HEK293T (cell line): ENCODE measurements at regions not wholly inside any gene's neighbourhood (a gene's known extent, or its start where the extent isn't known, plus 50 kb on each side); places are given as distances from the start of the nearest gene placed in this dataset.
A peak's percentile ranks its signal among the peaks of the same experiment; 100 is the strongest.

Experiments used
- CTCF ChIA-PET: fragments of 350-600 bp; formaldehyde crosslinking; extraction: SDS; loops from one replicate; lab custom pipeline; 2021; ENCODE audit warnings: antibody characterized with exemption, inconsistent platforms; lab: Yijun Ruan, JAX
- POLR2A ChIA-PET: fragments of 350-600 bp; formaldehyde crosslinking; extraction: SDS; loops from one replicate; lab custom pipeline; 2020; ENCODE audit warnings: antibody characterized with exemption, inconsistent platforms; lab: Yijun Ruan, JAX
- DNase-seq: peaks from one replicate; pipeline ENCODE4 v3.0.0; 2012; ENCODE audit warnings: mixed read lengths; ENCODE audit errors: extremely low spot score
- ARNT ChIP-seq: fragments of 450-650 bp; IDR thresholded peaks from 2 replicates; pipeline ENCODE4 v1.6.1; 2017; ENCODE audit warnings: mild to moderate bottlenecking
- BHLHE40 ChIP-seq: fragments of 450-650 bp; IDR thresholded peaks from 2 replicates; pipeline ENCODE4 v1.6.1; 2016; ENCODE audit warnings: mild to moderate bottlenecking, moderate library complexity, borderline replicate concordance
- CTBP1 ChIP-seq: fragments of 450-650 bp; IDR thresholded peaks from 2 replicates; pipeline ENCODE4 v1.6.1; 2016; ENCODE audit warnings: borderline replicate concordance
- ELF4 ChIP-seq: fragments of 450-650 bp; IDR thresholded peaks from 2 replicates; pipeline ENCODE4 v1.6.1; 2017; ENCODE audit warnings: antibody characterized with exemption
- FOXA1 ChIP-seq: fragments of 450-650 bp; IDR thresholded peaks from 2 replicates; pipeline ENCODE4 v1.6.1; 2016; ENCODE audit warnings: mild to moderate bottlenecking
- FOXK2 ChIP-seq: fragments of 450-650 bp; IDR thresholded peaks from 2 replicates; pipeline ENCODE4 v1.6.1; 2016; ENCODE audit warnings: mild to moderate bottlenecking
- FOXM1 ChIP-seq: fragments of 450-650 bp; IDR thresholded peaks from 2 replicates; pipeline ENCODE4 v1.6.1; 2017; ENCODE audit warnings: mild to moderate bottlenecking, borderline replicate concordance
- HDGF ChIP-seq: fragments of 450-650 bp; IDR thresholded peaks from 2 replicates; pipeline ENCODE4 v1.6.1; 2017; ENCODE audit warnings: antibody characterized with exemption, borderline replicate concordance
- L3MBTL2 ChIP-seq: fragments of 450-650 bp; conservative IDR thresholded peaks from 2 replicates; pipeline ENCODE4 v1.6.1; 2016; ENCODE audit warnings: mild to moderate bottlenecking
- LEF1 ChIP-seq: fragments of 450-650 bp; IDR thresholded peaks from 2 replicates; pipeline ENCODE4 v1.6.1; 2017; ENCODE audit warnings: mild to moderate bottlenecking, borderline replicate concordance
- NFRKB ChIP-seq: fragments of 450-650 bp; IDR thresholded peaks from 2 replicates; pipeline ENCODE4 v1.6.1; 2016; ENCODE audit warnings: mild to moderate bottlenecking, moderate library complexity
- SP1 ChIP-seq: fragments of 450-650 bp; IDR thresholded peaks from 2 replicates; pipeline ENCODE4 v1.6.1; 2017
- SUZ12 ChIP-seq: fragments of 450-650 bp; IDR thresholded peaks from 2 replicates; pipeline ENCODE4 v1.6.1; 2016; ENCODE audit warnings: mild to moderate bottlenecking
- TARDBP ChIP-seq: fragments of 450-650 bp; IDR thresholded peaks from 2 replicates; pipeline ENCODE4 v1.6.1; 2016
- ZNF384 ChIP-seq: fragments of 450-650 bp; IDR thresholded peaks from 2 replicates; pipeline ENCODE4 v1.6.1; 2016
- TF ChIP-seq, protein P1 (sequence below): fragments of 450-650 bp; IDR thresholded peaks from 2 replicates; pipeline ENCODE4 v1.6.1; 2016

DNA sequence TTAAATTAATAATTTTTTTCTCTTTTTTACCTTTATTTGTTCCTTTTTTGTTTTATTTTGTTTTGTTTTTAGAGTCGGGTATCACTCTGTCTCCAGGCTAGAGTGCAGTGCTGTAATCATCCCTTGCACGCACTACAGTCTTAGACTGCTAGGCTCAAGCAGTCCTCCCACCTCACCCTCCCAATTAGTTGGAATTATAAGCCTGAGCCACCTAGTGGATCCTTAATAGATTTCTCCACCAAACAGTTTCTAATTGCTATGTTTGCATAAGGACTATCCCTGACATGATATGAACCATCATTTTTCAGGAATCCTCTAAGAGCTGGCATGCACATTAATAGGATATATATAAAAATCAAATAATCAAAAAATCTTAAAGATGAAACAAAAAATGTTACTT lies 993.2 kb downstream of the OTOL1 start:
- peak; percentile 5 for DNase-seq
- POLR2A ChIA-PET: no interaction called here
- no peak for TF ChIP-seq L3MBTL2
- TF ChIP-seq ELF4: no peak
- TF ChIP-seq LEF1: no peak
- no peak for TF ChIP-seq BHLHE40
- no peak for TF ChIP-seq NFRKB
- no peak for TF ChIP-seq SUZ12
- TF ChIP-seq, protein P1, sequence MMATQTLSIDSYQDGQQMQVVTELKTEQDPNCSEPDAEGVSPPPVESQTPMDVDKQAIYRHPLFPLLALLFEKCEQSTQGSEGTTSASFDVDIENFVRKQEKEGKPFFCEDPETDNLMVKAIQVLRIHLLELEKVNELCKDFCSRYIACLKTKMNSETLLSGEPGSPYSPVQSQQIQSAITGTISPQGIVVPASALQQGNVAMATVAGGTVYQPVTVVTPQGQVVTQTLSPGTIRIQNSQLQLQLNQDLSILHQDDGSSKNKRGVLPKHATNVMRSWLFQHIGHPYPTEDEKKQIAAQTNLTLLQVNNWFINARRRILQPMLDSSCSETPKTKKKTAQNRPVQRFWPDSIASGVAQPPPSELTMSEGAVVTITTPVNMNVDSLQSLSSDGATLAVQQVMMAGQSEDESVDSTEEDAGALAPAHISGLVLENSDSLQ: no peak
- TF ChIP-seq HDGF: no peak
- no peak for TF ChIP-seq FOXM1
- TF ChIP-seq SP1: no peak
- no peak for TF ChIP-seq ZNF384
- no peak for TF ChIP-seq FOXK2
- TF ChIP-seq FOXA1: no peak
- no peak for TF ChIP-seq TARDBP
- no peak for TF ChIP-seq ARNT

DNA sequence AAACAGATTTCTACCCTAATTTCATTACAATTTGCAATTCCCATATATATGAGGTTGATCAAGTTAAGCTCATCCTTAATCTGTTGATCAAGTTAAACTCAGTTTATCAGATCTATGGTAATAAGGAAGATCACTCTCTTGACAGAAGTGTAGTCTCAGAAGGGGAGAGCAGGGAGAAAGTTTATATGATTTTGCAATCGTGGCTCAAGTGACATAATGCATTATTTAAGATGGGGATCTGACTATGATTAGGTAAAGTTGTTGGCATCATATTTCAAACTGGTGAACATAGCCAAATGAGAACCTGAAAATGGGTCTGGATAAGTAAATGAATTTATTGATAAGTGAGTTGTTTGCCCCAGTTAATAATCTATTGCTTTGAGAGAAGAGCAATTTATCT lies 995.3 kb downstream of the OTOL1 start:
- no peak for DNase-seq
- POLR2A ChIA-PET: no interaction called here
- CTCF ChIA-PET: no interaction called here
- TF ChIP-seq BHLHE40: no peak
- TF ChIP-seq FOXM1: no peak
- TF ChIP-seq, protein P1: no peak
- TF ChIP-seq TARDBP: no peak
- no peak for TF ChIP-seq CTBP1
- no peak for TF ChIP-seq SUZ12
- no peak for TF ChIP-seq HDGF
- no peak for TF ChIP-seq NFRKB
- TF ChIP-seq FOXA1: no peak
- no peak for TF ChIP-seq LEF1
- no peak for TF ChIP-seq FOXK2
- no peak for TF ChIP-seq ELF4
- no peak for TF ChIP-seq L3MBTL2
- TF ChIP-seq SP1: no peak
- no peak for TF ChIP-seq ARNT
- TF ChIP-seq ZNF384: no peak

More for the DNA sequence above, 993.2 kb downstream of the OTOL1 start:
- CTCF ChIA-PET: no interaction called here

- DNase-seq: no peak
- CTCF ChIA-PET: no interaction called here
- POLR2A ChIA-PET: no interaction called here
- TF ChIP-seq ZNF384 (no peak), TARDBP (no peak), FOXA1 (no peak), ARNT (no peak), ELF4 (no peak), L3MBTL2 (no peak), SP1 (no peak), SUZ12 (no peak), HDGF (no peak), LEF1 (no peak), FOXK2 (no peak), FOXM1 (no peak), NFRKB (no peak), BHLHE40 (no peak), CTBP1 (no peak)
- TF ChIP-seq, protein P1: no peak
Measured at GRCh38 chr3:162492446-162493081, 996.0 kb downstream of the OTOL1 start.

- no peak for TF ChIP-seq CTBP1
- no peak for TF ChIP-seq HDGF
- no peak for TF ChIP-seq BHLHE40
- no peak for TF ChIP-seq L3MBTL2
- no peak for TF ChIP-seq NFRKB
- no peak for TF ChIP-seq ELF4
- TF ChIP-seq ZNF384: no peak
- no peak for TF ChIP-seq FOXA1
- TF ChIP-seq, protein P1: no peak
- no peak for TF ChIP-seq FOXM1
- no peak for TF ChIP-seq TARDBP
- no peak for TF ChIP-seq FOXK2
- TF ChIP-seq LEF1: no peak
- TF ChIP-seq ARNT: no peak
- TF ChIP-seq SP1: no peak
- POLR2A ChIA-PET: no interaction called here
- CTCF ChIA-PET: no interaction called here
- DNase-seq: no peak
Measured at GRCh38 chr3:162498626-162499025, 1002.0 kb downstream of the OTOL1 start.

GRCh38 chr3:162507397-162507796 lies 1010.8 kb downstream of the OTOL1 start:
- DNase-seq: no peak
- TF ChIP-seq FOXK2 (no peak), BHLHE40 (no peak), ARNT (no peak), FOXM1 (no peak), ELF4 (no peak), FOXA1 (no peak), L3MBTL2 (no peak), ZNF384 (no peak), SUZ12 (no peak), HDGF (no peak), LEF1 (no peak)
- TF ChIP-seq, protein P1: no peak
- ChIA-PET CTCF (no interaction called here), POLR2A (no interaction called here)
